ENCODE measurements at regions not wholly inside any gene's neighbourhood (a gene's known extent, or its start where the extent isn't known, plus 50 kb on each side); places are given as distances from the start of the nearest gene placed in this dataset.
"Not testable (repeated sequence)": the region's sequence is repeated elsewhere in the genome, so short reads cannot be mapped to it uniquely, and the experiment has no call there.

DNA sequence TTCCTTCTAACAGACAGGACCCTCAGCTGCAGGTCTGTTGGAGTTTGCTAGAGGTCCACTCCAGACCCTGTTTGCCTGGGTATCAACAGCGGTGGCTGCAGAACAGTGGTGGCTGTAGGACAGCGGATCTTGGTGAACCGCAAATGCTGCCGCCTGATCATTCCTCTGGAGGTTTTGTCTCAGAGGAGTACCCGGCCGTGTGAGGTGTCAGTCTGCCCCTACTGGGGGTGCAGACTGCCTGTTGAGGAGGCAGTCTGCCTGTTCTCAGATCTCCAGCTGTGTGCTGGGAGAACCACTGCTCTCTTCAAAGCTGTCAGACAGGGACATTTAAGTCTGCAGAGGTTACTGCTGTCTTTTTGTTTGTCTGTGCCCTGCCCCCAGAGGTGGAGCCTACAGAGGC is 66.8 kb upstream of the IVNS1ABP start:
- H3K27me3 ChIP-seq (ENCODE audit: insufficient read depth, low read length); H3K9ac ChIP-seq (ENCODE audit: low read depth, low read length); H3K27ac ChIP-seq (ENCODE audit: low read length); H3K4me3 ChIP-seq (ENCODE audit: low read length); H3K9me3 ChIP-seq (ENCODE audit: insufficient read depth, low read depth, low read length); H3K36me3 ChIP-seq (ENCODE audit: insufficient read depth, low read depth, low read length); H3K4me1 ChIP-seq (ENCODE audit: insufficient read depth, low read length): not testable (repeated sequence)

DNA sequence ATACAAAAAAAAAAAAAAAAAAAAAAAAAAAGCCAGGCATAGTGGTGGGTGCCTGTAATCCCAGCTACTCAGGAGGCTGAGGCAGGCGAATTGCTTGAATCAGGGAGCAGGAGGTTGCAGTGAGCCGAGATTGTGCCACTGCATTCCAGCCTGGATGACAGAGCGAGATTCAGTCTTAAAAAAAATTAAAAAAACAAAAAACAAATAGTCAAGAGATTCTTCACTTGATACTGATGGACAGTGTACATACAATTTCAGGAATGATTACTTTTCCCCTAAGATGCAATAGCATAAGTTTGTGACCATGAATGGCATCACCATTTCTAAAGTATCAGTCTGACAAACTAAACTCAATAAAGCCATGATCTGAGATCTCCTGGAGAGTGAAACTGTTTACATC is 60.8 kb upstream of the IVNS1ABP start:
- Histone ChIP-seq H3K4me3 (ENCODE audit: low read length) (no peak overlapping the region), H3K27me3 (ENCODE audit: insufficient read depth, low read length) (no peaks in the 10 kb centered on the region), H3K36me3 (ENCODE audit: insufficient read depth, low read depth, low read length) (no peaks in the 10 kb centered on the region), H3K4me1 (ENCODE audit: insufficient read depth, low read length) (no peaks in the 10 kb centered on the region), H3K9me3 (ENCODE audit: insufficient read depth, low read depth, low read length) (no peaks in the 10 kb centered on the region), H3K27ac (ENCODE audit: low read length) (no peak overlapping the region), H3K9ac (ENCODE audit: low read depth, low read length) (no peak overlapping the region)

GRCh38 chr1:185376840-185377635 is 60.0 kb upstream of the IVNS1ABP start:
- no peak overlapping the region for H3K9ac ChIP-seq (ENCODE audit: low read depth, low read length)
- no peaks in the 10 kb centered on the region for H3K27me3 ChIP-seq (ENCODE audit: insufficient read depth, low read length)
- H3K36me3 ChIP-seq (ENCODE audit: insufficient read depth, low read depth, low read length), result no peaks in the 10 kb centered on the region
- H3K27ac ChIP-seq (ENCODE audit: low read length), result no peak overlapping the region
- H3K9me3 ChIP-seq (ENCODE audit: insufficient read depth, low read depth, low read length), result no peaks in the 10 kb centered on the region
- no peaks in the 10 kb centered on the region for H3K4me1 ChIP-seq (ENCODE audit: insufficient read depth, low read length)
- no peak overlapping the region for H3K4me3 ChIP-seq (ENCODE audit: low read length)

GRCh38 chr1:185376288-185376687 is 59.2 kb upstream of the IVNS1ABP start:
- H3K4me3 ChIP-seq (ENCODE audit: low read length), result no peak overlapping the region
- no peak overlapping the region for H3K27ac ChIP-seq (ENCODE audit: low read length)
- no peak overlapping the region for H3K9ac ChIP-seq (ENCODE audit: low read depth, low read length)
- no peaks in the 10 kb centered on the region for H3K9me3 ChIP-seq (ENCODE audit: insufficient read depth, low read depth, low read length)
- no peaks in the 10 kb centered on the region for H3K4me1 ChIP-seq (ENCODE audit: insufficient read depth, low read length)
- H3K36me3 ChIP-seq (ENCODE audit: insufficient read depth, low read depth, low read length), result no peaks in the 10 kb centered on the region
- no peaks in the 10 kb centered on the region for H3K27me3 ChIP-seq (ENCODE audit: insufficient read depth, low read length)

DNA sequence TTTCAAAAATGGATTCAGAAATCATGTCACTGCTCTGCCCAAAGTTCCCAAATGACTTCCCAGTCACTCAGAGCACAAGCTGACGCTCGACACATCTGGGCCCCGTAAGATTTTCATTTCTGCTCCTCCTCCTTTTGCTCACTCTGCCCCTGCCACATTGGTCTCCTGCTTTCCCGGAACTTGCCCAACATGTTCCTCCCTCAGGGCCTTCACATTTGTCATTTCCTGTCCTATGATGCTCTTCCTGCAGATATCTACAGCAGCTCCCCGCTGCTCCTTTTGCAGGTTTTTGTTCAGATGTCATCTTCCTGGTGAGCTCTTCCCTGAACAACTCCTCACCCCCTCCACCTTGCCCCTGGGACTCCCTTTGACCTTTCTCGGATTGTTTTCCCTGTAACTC is 58.5 kb upstream of the IVNS1ABP start:
- Histone ChIP-seq H3K9ac (ENCODE audit: low read depth, low read length) (no peak overlapping the region), H3K9me3 (ENCODE audit: insufficient read depth, low read depth, low read length) (no peaks in the 10 kb centered on the region), H3K4me1 (ENCODE audit: insufficient read depth, low read length) (no peaks in the 10 kb centered on the region), H3K27ac (ENCODE audit: low read length) (no peak overlapping the region), H3K27me3 (ENCODE audit: insufficient read depth, low read length) (no peaks in the 10 kb centered on the region), H3K4me3 (ENCODE audit: low read length) (no peak overlapping the region), H3K36me3 (ENCODE audit: insufficient read depth, low read depth, low read length) (no peaks in the 10 kb centered on the region)

DNA sequence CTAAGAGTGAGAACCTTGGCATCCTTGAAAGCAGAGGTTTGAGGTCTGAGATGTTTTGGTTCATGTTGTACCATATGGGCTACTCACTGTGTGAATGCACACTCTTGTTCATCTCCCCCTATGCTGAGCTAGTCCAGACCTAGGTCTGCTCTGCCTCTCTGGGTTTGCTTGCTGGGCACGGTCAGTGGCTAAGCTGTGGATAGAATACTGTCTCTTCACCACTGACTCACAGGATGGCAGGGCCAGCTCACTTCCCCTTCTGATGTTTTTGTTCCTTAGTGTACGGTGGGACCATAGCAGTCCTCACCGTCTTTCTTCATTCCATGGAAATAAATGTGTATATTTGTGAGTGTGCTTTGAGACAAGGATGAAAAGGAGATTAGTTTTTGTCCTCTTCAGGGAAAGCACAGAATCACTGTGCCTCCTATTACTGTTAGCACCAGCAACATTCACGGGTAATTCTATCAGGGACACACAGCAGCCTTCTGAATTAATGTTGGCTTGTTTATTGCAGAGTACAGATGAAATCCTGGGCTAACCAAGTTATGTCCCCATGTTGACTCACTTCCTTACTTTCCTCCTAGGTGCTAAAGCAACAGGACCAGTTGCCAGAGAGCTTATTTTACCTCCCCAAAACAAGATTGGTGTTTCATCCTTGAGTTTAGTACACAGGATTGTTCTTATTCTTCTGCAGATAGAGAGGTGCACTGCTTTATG is 56.9 kb upstream of the IVNS1ABP start:
- Histone ChIP-seq H3K9me3 (ENCODE audit: insufficient read depth, low read depth, low read length) (no peaks in the 10 kb centered on the region), H3K4me3 (ENCODE audit: low read length) (no peak overlapping the region), H3K27ac (ENCODE audit: low read length) (no peak overlapping the region), H3K9ac (ENCODE audit: low read depth, low read length) (no peak overlapping the region), H3K36me3 (ENCODE audit: insufficient read depth, low read depth, low read length) (no peaks in the 10 kb centered on the region), H3K27me3 (ENCODE audit: insufficient read depth, low read length) (no peaks in the 10 kb centered on the region), H3K4me1 (ENCODE audit: insufficient read depth, low read length) (no peaks in the 10 kb centered on the region)

GRCh38 chr1:185369786-185370185 is 52.7 kb upstream of the IVNS1ABP start:
- H3K9me3 ChIP-seq (ENCODE audit: insufficient read depth, low read depth, low read length), result no peaks in the 10 kb centered on the region
- H3K36me3 ChIP-seq (ENCODE audit: insufficient read depth, low read depth, low read length), result no peaks in the 10 kb centered on the region
- H3K27ac ChIP-seq (ENCODE audit: low read length), result no peak overlapping the region
- H3K4me1 ChIP-seq (ENCODE audit: insufficient read depth, low read length), result no peaks in the 10 kb centered on the region; the same call in 1 of the 2 replicates
- no peaks in the 10 kb centered on the region for H3K27me3 ChIP-seq (ENCODE audit: insufficient read depth, low read length)
- no peak overlapping the region for H3K9ac ChIP-seq (ENCODE audit: low read depth, low read length)
- H3K4me3 ChIP-seq (ENCODE audit: low read length), result no peak overlapping the region

GRCh38 chr1:185368913-185369491 is 52.0 kb upstream of the IVNS1ABP start:
- Histone ChIP-seq H3K27me3 (ENCODE audit: insufficient read depth, low read length) (no peaks in the 10 kb centered on the region), H3K4me1 (ENCODE audit: insufficient read depth, low read length) (no peaks in the 10 kb centered on the region; the same call in 1 of the 2 replicates), H3K9ac (ENCODE audit: low read depth, low read length) (no peak overlapping the region), H3K27ac (ENCODE audit: low read length) (no peak overlapping the region), H3K36me3 (ENCODE audit: insufficient read depth, low read depth, low read length) (no peaks in the 10 kb centered on the region), H3K4me3 (ENCODE audit: low read length) (no peak overlapping the region), H3K9me3 (ENCODE audit: insufficient read depth, low read depth, low read length) (no peaks in the 10 kb centered on the region)

- no peaks in the 10 kb centered on the region for H3K36me3 ChIP-seq (ENCODE audit: insufficient read depth, low read depth, low read length)
- H3K27ac ChIP-seq (ENCODE audit: low read length), result no peak overlapping the region
- no peak overlapping the region for H3K4me3 ChIP-seq (ENCODE audit: low read length)
- H3K4me1 ChIP-seq (ENCODE audit: insufficient read depth, low read length), result no peaks in the 10 kb centered on the region; the same call in 1 of the 2 replicates
- H3K27me3 ChIP-seq (ENCODE audit: insufficient read depth, low read length), result no peaks in the 10 kb centered on the region
- H3K9me3 ChIP-seq (ENCODE audit: insufficient read depth, low read depth, low read length), result no peaks in the 10 kb centered on the region
- H3K9ac ChIP-seq (ENCODE audit: low read depth, low read length), result no peak overlapping the region
These were observed 51.3 kb upstream of the IVNS1ABP start for GRCh38 chr1:185368313-185368855.

DNA sequence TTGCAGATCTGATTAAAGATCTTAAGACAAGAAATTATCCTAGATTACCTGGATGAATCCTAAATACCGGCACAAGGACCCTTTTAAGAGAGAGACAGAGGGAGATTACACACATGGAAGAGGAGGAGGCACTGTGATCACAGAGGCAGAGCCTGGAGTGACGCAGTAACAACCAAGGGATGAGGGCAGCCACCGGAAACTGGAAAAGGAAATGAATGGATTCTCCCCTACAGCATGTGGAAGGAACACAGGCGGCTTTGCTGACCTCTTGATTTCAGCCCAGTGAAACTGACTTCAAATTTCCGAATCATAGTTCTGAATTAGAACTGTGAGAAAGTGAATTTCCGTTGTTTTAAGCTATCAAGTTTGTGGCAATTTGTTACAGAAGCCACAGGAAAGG is 50.2 kb upstream of the IVNS1ABP start:
- H3K36me3 ChIP-seq (ENCODE audit: insufficient read depth, low read depth, low read length), result no peaks in the 10 kb centered on the region
- no peak overlapping the region for H3K27ac ChIP-seq (ENCODE audit: low read length)
- no peak overlapping the region for H3K9ac ChIP-seq (ENCODE audit: low read depth, low read length)
- H3K27me3 ChIP-seq (ENCODE audit: insufficient read depth, low read length), result no peaks in the 10 kb centered on the region
- H3K9me3 ChIP-seq (ENCODE audit: insufficient read depth, low read depth, low read length), result no peaks in the 10 kb centered on the region
- no peaks in the 10 kb centered on the region; the same call in 1 of the 2 replicates for H3K4me1 ChIP-seq (ENCODE audit: insufficient read depth, low read length)
- no peak overlapping the region for H3K4me3 ChIP-seq (ENCODE audit: low read length)
